Islet precursor cell (in vitro differentiated cells): ENCODE measurements at regions not wholly inside any gene's neighbourhood (a gene's known extent, or its start where the extent isn't known, plus 50 kb on each side); places are given as distances from the start of the nearest gene placed in this dataset.

ENCODE experiments used
- DNase-seq: peaks from one replicate; pipeline ENCODE4 v3.0.0-alpha.2; 2018

DNA sequence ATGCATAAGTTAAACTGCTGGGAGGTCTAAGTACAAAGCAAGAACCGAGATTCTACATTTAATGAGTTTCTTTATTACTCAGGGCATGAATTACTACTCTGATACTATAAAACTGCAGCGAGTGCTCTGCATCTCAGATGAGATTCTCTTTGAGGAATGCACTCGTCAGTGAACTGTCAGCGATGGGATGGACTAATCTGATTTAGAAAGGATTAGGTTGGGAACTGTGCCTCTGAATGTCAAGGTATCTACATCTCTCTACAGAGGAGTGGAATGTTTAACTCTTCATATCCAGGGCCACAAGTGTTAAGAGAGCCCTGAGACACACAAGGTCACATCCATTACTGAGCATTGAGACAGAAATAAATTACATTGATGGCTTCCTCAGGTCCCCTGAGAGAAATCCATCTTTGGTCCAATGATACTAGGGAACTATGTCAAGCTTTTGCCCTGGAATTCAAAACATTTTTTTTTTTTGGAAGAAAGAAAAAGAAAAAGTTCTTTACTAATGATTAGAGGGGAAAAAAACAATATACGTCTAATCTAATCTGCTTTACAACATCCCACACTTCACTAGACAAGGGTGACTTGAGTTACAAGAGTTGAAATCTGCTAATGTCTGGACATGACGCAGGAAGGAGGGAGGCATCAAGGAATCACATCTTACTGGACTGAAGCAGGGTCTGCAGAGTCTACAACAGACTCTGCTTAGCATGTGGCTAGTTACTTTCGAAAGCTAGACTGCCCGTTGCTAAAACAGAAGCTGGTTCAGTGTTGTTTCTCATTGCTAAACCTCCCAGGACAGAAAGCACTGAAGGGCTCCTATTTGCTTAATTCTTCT, 270.0 kb upstream of the TLE4 start:
- DNase-seq = no peak

DNA sequence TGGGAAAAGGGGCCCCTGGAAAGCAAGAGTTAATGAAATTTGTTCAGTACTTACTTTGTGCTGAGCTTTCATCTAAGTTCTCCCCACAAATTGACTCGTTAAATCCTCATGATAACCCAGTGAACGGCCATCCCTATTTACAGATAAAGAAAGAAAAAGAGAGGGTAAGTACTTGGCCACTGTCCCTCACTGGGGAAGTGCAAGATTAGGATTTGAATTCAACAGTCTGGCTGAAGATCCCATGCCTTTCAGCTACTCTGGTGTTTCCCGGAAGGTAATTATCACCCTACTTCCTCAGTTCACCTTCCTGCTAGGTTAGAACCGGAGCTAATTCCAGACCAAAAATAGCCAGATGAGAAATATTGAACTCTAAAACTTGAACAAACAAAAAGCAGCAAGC, 269.2 kb upstream of the TLE4 start:
- DNase-seq = no peak

DNA sequence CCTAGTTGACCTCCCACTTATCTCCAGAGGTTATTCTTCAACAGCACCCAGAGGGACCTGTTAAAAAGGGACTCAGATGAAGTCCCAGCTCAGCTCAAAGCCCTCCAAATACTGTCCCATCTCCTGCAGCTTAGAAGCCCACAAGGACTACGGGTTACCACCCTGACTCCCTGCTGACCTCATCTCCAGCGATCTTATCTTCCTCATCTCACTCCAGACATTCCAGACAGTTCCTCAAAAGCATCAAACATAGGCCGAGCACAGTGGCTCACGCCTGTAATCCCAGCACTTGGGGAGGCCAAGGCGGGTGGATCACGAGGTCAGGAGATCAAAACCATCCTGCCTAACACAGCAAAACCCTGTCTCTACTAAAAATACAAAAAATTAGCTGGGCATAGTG, 263.8 kb upstream of the TLE4 start:
- DNase-seq = peak; percentile 64

DNA sequence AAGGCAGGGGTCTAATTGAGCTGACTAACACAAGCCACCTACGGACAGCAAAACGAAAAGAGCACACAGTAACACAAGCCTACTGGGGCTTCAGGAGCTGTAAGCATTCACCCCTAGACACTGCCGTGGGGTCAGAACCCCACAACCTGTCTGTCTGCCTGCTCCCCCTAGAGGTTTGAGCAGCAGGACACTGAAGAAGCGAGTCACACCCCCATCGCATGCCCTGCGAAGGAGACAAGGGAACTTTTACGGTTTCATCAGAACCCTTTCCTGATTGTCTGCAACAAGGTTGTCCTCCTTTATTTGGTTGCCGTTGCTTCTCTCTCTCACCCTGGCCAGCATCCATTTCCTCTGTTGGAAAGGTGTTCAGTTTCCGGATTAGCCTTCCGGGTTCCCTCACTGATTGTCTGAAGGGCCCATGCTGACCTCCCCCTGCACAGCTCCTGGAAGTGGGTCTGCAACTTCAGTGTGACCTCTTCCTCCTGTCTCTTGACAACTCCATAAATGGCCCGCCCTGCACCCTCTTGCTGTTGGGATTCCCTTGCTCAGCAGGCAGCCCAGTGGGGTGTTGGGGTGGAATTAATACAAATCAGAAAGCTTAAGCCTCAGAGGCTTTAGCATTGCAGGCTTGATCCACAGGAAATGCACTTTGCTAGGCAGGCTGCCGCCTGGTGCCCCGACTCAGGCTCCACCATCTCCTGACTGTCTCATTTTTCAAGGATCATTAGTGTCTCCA, 258.9 kb upstream of the TLE4 start:
- DNase-seq = no peak

DNA sequence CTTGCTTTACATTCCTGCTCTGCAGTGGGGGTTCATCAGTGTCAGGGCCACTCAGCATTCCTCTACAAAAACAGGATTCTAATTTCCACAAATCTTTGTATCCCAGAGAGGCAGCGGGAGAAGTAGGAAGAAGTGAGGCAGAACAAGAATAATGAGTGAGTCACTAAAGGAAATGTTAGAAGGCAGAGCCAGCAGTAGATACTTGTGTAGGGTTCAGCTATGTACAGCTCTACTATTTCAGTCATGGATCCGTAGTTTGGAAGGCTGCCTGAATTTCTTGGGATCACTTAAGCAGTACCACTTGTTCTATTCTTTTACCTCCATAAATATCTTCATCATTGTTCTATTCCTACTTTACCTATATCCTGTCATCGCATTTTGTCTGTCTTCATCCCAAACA, 246.3 kb upstream of the TLE4 start:
- DNase-seq = no peak

DNA sequence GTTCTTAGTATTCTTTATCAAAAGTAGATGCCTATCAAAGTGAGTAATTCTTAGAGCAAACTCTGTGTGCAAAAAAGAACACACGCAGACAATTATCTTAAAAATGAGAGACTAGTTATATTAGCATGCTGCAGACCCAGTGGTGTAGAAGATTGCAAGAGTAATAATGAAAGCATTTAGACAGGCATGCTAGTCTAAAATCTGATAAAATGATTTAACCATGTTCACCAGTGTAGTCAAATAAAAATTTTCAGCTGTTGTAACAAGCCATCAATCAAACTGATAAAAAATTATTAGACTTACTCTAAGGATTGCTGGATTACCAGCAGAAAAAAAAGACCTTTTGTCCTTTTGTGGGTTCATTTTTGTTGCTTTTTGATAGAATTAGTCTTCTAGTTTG, 241.9 kb upstream of the TLE4 start:
- no peak for DNase-seq

DNA sequence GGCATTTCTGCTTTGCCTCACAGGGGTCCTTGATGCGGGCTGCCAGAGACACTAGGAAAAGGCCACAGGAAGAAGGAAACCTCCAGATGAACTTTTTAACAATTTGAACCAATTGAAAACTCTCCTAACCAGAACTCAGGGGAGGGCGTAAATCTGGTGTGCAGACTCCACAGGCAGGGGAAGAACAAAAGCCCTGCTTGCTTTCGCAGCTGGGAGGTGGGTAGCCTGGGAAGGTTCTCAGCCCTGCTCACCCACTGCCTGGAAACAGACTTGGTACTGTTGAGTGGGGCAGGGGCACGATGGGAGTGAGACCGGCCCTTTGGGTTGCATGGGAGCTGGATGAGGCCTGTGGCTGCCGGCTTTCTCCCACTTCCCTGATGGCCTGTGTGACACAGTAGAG, 237.8 kb upstream of the TLE4 start:
- DNase-seq = no peak

DNA sequence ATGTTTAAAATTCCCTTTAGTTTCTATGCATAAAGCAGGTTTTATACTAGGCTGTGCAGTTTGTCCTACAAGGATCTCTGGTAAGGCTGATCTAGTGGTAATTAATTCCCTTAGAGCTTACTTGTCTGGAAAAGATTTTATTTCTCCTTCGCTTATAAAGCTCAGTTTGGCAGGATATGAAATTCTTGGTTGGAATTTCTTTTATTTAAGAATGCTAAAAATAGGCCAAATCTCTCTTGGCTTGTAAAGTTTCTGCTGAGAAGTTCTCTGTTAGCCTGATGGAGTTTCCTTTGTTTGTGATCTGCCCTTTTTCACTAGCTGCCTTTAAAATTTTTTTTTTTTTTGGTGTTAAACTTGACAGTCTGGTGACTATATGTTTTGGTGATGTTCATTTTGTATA, 237.1 kb upstream of the TLE4 start:
- DNase-seq = no peak

DNA sequence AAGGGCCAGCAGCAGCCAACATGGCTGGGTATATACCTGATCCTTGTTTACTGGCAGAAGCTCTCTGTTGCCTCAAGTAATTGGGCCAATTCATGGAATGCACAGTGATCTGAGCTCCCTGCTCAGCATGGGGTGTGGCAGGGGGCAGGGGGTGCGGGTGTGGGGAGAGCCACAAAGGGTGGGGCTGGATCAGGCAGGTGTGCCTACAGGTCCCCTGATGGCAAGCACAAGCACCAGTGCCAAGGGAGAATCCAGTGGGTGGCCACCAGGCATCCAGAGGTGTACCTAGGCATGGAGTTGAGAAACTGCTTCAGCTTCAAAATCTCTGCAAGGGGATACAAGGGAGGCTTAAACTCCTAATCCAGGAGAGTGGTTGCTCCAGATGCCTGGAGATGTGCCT, 235.8 kb upstream of the TLE4 start:
- no peak for DNase-seq

DNA sequence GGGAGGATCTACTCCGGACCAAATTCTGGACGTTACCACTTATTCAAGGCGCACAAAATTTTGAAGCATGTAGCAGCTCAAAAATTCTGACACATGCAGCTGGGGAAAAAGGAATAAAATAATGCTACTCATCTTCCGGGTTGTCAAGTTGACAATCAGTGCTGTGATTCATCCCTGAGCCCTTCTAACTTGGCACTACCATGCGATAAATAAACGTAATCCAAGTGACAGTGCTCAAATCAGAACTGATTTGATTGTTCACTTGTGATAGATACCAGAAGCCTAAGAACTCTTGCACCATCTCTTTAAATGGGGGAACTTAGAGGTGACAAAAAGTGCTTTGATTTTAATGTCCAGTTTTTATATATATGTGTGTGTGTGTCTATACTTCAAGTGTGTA, 230.2 kb upstream of the TLE4 start:
- DNase-seq = no peak

DNA sequence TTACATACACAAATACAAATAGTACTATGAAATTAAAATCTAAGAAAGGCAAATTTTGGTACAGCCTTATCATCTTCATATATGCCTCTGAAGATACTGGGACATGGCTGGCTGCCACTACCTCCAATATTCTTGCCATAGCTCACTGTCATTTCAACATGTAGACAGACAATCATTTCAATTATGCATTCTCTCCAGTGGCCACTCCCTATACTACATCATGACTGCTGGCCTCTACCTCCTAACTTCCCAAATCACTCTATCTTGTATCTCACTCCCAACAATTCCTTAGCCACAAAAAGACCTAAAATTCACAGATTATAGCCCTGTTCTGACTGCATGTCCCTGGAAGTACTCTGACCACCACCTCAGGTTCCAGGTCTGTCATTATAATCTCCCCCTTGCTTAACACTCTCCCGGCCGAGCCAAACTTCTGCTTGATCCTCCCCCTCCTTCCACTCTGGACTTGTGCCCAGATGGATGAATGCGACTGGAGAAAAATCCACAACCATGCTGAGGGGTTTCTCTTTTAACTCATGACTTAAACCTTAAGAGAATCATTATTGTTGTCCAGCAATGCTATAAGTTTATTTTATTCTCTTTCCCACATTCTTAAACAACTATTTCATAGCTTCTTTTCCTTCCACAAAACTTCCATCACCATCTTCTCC, 225.3 kb upstream of the TLE4 start:
- DNase-seq = no peak

DNA sequence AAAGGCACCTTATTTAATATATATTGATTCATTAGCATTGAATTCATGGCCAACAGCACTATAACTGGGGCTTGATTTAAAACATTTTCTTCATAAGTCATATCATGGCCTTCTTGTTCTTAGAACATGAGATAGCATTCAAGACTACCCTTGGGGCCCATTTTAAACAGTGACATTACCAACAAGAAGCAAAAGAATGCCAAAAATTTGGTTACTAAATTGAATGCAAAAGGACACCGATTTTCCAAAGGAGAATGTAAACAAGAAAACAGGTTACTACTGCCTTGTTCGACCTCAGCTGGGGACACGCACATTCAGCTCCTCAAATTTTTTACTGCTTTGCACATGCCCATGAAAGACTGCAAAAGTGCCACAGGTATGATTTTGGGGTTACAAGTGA, 219.4 kb upstream of the TLE4 start:
- no peak for DNase-seq

DNA sequence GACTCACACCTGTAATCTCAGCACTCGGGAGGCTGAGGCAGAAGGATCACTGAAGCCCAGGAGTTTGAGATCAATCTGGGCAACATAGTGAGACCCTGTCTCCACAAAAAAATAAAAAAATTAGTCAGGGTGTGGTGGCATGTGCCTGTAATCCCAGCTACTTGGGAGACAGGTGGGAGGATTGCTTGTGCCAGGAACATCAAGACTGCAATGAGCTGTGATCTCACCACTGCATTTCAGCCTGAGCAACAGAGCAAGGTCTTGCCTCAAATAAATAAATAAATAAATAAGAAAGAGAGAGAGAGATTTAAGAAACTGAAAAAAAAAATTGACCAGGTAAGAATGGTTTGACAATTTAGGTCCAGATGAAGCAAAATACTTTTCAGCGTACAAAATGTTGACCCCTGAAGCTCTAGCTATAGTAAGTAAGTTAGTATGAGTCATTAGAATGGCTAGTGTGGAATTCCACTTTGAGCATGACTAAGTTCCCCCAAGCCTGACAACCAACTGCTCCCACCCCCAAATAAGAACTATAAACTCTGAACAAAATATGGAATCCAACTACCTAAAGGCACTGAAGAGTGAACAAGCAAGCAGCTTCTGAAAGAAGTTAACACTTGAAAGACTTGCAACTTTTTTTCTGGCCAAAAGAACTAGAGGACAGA, 217.8 kb upstream of the TLE4 start:
- DNase-seq = no peak

DNA sequence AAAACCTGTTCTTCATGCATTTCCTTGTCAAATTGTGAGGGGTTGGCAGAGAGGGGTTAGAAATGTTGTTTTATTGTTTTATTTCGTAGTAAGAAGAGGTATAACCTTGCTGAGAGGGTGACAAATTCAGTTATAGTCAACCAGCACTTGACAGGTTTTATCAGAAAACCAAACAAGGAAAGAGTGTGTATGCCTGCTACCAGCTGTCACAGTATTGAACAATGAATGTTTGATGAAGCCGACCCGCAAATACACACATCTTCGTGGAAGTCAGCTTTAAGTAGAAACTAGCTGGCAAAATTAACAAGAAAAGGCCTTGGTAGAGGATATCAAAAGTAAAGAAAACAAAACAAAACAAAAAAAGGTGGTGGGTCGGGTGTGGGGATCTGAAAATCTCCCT, 214.6 kb upstream of the TLE4 start:
- no peak for DNase-seq

DNA sequence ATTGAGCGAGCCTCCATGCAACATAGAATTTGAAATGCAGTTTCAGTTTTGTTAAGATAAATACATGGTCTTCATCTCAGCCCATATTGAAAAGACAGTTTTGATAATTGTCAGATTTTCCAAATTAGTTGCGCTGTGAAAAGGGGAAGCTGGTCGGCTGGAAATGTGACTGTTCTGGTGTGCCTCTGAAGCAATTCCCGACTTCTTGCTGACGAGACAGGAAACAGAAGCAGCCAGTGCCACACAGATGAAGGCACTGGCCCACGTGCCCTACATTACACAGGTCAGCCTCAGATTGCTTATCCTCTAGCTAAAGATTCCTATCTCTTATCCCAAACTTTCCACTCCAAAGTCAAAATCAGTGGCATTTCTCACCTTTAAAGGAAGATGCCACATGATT, 214.1 kb upstream of the TLE4 start:
- DNase-seq = no peak

DNA sequence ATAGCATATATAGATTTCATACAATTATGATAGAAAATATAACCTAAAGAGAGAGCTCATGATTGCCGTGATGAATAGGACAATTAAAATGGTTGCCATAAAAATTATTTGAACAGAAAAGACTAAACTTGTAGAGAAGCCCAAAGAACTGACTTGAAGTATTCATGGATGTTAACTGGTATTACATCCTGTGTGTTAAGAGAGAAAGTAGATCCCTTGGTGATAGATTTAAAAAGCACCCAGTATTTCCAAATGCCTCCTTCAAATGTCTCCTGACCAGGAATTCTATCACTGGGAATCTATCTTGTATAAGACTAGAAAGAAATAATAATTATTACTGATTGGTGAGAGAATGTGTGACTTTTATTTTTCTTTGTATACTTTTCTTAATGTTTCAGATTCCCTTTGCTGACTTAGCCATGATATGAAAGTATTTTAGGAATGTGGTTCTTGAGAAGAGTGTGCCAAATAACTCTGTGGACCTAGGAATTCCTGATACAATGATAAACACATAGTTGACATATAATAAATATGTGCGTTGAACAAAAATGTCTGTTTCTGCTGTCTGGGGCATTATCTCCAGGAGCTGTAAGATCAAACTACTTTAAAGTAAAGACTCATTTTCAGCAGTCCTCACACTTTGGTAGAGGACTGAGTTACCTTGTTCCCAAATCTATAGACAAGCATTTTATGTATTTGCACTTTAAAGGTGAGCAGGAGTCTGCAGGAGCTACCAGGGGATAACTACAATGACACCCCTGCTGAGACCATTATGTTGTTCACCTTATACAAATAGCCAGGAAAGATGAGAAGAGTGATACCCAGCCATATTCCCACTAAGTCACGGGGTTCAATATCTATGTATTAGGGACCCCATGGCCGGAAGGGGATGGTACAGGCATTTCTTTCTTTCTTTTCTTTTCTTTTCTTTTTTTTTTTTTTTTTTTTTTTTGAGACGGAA, 211.1 kb upstream of the TLE4 start:
- DNase-seq = no peak

DNA sequence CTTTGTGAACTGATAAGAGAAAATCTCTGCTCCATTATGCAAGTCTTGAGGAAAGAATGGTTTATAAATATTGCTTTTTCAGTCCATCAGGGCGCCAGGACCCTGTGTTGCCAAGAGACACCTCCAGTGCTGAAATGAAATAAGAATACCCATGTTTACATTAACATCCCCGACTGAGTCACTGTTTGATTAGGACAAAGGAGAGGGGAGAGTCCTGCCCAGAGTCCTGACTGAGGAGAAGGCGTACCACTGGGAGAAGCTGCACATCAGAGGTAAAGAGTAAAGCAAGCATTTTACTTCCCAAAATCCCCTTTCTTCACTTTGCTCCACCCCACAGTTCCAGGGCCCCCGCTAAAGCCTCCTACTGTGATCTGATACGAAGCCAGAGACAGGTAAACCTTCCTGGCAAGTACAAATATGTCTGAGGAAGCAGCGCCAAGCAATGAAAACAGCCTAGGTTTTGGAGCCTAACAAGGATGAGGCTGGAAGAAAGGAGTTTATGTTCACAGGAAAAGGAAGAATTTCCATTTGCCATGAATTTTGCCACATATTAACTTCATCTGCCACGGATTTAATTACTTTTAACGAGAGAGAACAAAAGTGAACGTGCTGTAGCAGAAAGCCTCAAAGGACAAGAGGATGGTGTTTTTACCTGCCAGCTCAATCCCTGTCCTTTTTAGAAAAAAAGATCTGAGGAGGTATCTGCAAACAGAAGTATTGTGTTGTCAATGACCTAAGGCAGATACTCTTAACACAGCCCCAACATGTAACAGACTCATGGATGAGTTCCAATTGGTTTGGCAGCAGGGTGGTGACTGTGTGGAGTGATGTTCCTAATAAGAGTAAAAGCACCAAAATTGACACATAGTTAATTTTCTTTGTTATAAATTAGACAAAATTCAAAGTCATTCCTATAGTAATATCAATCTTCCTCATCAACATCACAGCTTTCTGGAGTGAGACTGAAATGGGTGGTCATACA, 209.4 kb upstream of the TLE4 start:
- no peak for DNase-seq

DNA sequence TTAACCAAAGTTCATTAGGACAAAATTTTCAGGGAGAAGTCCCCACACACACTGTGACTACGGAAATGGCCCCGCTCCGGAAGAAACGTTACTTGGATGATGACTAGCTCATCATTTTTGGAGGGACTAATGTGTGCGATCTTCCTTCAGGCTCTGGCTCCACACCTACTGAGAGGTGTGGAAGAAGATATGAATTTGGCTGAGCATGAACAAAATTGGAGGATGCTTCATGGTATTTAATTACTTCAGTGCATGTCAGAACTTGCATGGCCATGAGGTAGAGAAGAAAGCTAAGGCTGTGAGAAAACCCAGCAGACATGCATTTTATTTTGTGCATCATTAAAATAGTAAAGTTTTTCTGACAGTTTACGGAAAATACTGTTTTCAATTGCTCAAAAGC, 202.1 kb upstream of the TLE4 start:
- no peak for DNase-seq

DNA sequence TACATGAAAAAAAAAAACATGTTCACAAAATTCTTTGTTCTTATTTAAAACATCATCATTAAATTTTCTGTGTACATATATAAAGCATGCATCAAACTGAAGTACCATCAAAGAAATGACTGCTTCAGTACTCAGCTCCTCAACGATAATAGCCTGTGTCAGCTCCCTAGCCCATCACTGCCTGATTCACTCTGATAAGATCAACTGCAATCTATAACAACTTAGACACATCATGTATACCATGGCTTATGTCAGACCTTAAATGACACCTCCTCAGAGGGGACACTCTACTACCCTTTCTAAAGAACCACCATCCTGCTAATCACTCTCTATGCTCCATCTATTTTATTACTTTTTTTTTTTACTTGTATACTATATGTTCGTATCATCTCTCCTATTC, 200.5 kb upstream of the TLE4 start:
- no peak for DNase-seq

DNA sequence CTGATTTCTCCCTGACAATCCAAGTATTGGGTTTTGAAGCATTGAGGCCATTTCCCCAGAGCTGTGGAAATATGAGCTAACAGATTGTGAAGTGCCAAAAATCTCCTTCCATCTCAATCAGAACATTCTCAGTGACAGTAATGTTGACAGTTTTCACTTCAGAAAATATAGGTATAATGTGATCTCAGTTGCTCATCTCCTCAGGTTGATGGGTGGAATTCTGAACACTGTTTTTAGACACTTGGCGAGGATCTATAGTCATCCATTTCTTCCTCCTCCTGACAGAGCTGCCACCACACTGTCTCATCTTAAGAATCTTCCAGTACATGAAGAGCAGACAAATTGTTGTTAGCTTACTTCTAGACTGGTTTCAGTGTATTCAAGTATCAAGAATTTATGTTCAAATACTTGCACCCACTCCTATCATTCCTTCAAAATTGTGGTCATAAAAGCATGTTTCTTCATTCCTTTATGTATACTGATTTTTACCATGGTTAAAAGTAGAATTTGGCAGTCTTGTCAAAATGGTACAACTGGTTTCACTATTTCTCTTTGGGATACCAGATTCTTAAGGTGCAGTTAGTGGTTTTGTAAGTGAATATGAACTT, 199.7 kb upstream of the TLE4 start:
- no peak for DNase-seq
